Endothelial cell of umbilical vein (primary cell): ENCODE measurements at regions not wholly inside any gene's neighbourhood (a gene's known extent, or its start where the extent isn't known, plus 50 kb on each side); places are given as distances from the start of the nearest gene placed in this dataset.

Source experiments
- BruUV-seq: library from RNA; stranded (reverse); fragments of 400-500 nt; replicated peaks from 2 replicates; lab custom pipeline; 2021; lab: Mats Ljungman, UMichigan
- CTCF ChIA-PET: fragments of 300-600, 350-600 bp; sonication (Branson Sonifier 250); formaldehyde crosslinking; loops from one replicate; lab custom pipeline; 2021; ENCODE audit warnings: antibody characterized with exemption, inconsistent platforms; lab: Charles Lee
- POLR2A ChIA-PET: fragments of 300-600, 350-600 bp; sonication (Branson Sonifier 250); formaldehyde crosslinking; loops from one replicate; lab custom pipeline; 2021; ENCODE audit warnings: antibody characterized with exemption, inconsistent platforms; lab: Charles Lee
- DNase-seq: peaks from one replicate; pipeline ENCODE4 v3.0.0-alpha.2; 2011; ENCODE audit warnings: low read depth, low spot score
- FAIRE-seq: peaks from 2 replicates; lab custom pipeline; 2011; peaks lifted over from hg19 to GRCh38; lab: Jason Lieb, UNC
- H2AFZ ChIP-seq: 2 replicates; pipeline ENCODE4 v1.6.0; 2012; ENCODE audit warnings: low read depth, low read length, control low read depth, inconsistent platforms
- H3K27ac ChIP-seq: 2 replicates; pipeline ENCODE4 v1.5.1; 2011; ENCODE audit warnings: low read depth, mild to moderate bottlenecking, control low read depth, low read length, moderate library complexity; ENCODE audit not compliant: insufficient read depth
- H3K27me3 ChIP-seq, 2 experiments: 2 replicates each; pipeline versions ENCODE4 v1.6.0 to v1.6.1; 2011; ENCODE audit warnings: low read length in 2 of 2, mixed read lengths in 1 of 2; ENCODE audit not compliant: control insufficient read depth in 2 of 2, insufficient read depth in 2 of 2
- H3K36me3 ChIP-seq, 2 experiments: 2 replicates in 1 of 2; 3 replicates in 1 of 2; pipeline ENCODE4 v1.5.1; 2011; ENCODE audit warnings: low read length in 2 of 2, mild to moderate bottlenecking in 1 of 2, moderate library complexity in 1 of 2; ENCODE audit not compliant: control insufficient read depth in 2 of 2, insufficient read depth in 2 of 2; ENCODE audit errors: extremely low read depth in 1 of 2
- H3K4me1 ChIP-seq: 3 replicates; pipeline ENCODE4 v1.5.1; 2011; ENCODE audit warnings: mild to moderate bottlenecking, low read length; ENCODE audit not compliant: control insufficient read depth, insufficient read depth; ENCODE audit errors: extremely low read depth
- H3K4me2 ChIP-seq: 2 replicates; pipeline ENCODE4 v1.6.1; 2011; ENCODE audit warnings: low read length, control low read depth, mixed read lengths; ENCODE audit not compliant: insufficient read depth
- H3K4me3 ChIP-seq, 3 experiments: fragments of 200-600 bp in 1 of 3; sonication (generic), shearing (Covaris generic) in 1 of 3; replicated peaks in 1 of 3; 2 replicates each; pipeline ENCODE4 v1.5.1; 2011 to 2016; ENCODE audit warnings: control low read depth in 3 of 3, low read length in 3 of 3, mild to moderate bottlenecking in 2 of 3, inconsistent platforms in 1 of 3, low read depth in 1 of 3, moderate library complexity in 1 of 3; ENCODE audit not compliant: insufficient read depth in 1 of 3
- H3K79me2 ChIP-seq: 2 replicates; pipeline ENCODE4 v1.6.0; 2012; ENCODE audit warnings: low read length, inconsistent platforms; ENCODE audit not compliant: control insufficient read depth, insufficient read depth
- H3K9ac ChIP-seq: replicated peaks from 2 replicates; pipeline ENCODE3; 2011; ENCODE audit warnings: low read length, control low read depth; ENCODE audit not compliant: insufficient read depth; ENCODE audit errors: extremely low read depth
- H3K9me1 ChIP-seq: replicated peaks from 3 replicates; pipeline ENCODE4 v1.6.0; 2011; ENCODE audit warnings: mild to moderate bottlenecking, low read length; ENCODE audit not compliant: control insufficient read depth, insufficient read depth; ENCODE audit errors: extremely low read depth
- H3K9me3 ChIP-seq: replicated peaks from 2 replicates; pipeline ENCODE4 v1.5.1; 2012; ENCODE audit warnings: low read length, inconsistent platforms; ENCODE audit not compliant: control insufficient read depth, insufficient read depth
- H4K20me1 ChIP-seq: replicated peaks from 2 replicates; pipeline ENCODE3; 2011; ENCODE audit warnings: mild to moderate bottlenecking, low read length; ENCODE audit not compliant: control insufficient read depth, insufficient read depth; ENCODE audit errors: extremely low read depth
- EZH2 ChIP-seq: IDR thresholded peaks from 2 replicates; pipeline ENCODE4 v1.6.1; 2012; ENCODE audit warnings: borderline replicate concordance, low read depth, mild to moderate bottlenecking, moderate library complexity, low read length, inconsistent platforms; ENCODE audit not compliant: severe bottlenecking
- FOS ChIP-seq: IDR thresholded peaks from 2 replicates; pipeline ENCODE4 v1.6.1; 2011; ENCODE audit warnings: mild to moderate bottlenecking, low read length, moderate library complexity, borderline replicate concordance; ENCODE audit not compliant: insufficient read depth
- GATA2 ChIP-seq: IDR thresholded peaks from 2 replicates; pipeline ENCODE4 v1.7.0; 2011; ENCODE audit warnings: low read depth, mild to moderate bottlenecking, moderate library complexity, mixed read lengths, low read length; ENCODE audit not compliant: insufficient read length, insufficient read depth
- JUN ChIP-seq: IDR thresholded peaks from 2 replicates; pipeline ENCODE4 v1.6.1; 2011; ENCODE audit warnings: borderline replicate concordance, low read depth; ENCODE audit not compliant: insufficient read length, insufficient read depth
- MYC ChIP-seq: IDR thresholded peaks from one replicate; pipeline ENCODE4 v1.6.1; 2011; ENCODE audit warnings: mild to moderate bottlenecking, low read depth, low read length
- POLR2A ChIP-seq: IDR thresholded peaks from 2 replicates; pipeline ENCODE4 v1.6.1; 2012; ENCODE audit warnings: low read depth, mild to moderate bottlenecking, control low read depth, low read length
- POLR2AphosphoS5 ChIP-seq: IDR thresholded peaks from 2 replicates; pipeline ENCODE4 v1.6.1; 2012; ENCODE audit warnings: low read depth, mild to moderate bottlenecking, control low read depth, low read length, moderate library complexity; ENCODE audit not compliant: insufficient read depth
- dilution Hi-C: fragments of 300-500 bp; cut with MboI; formaldehyde crosslinking; loops from one replicate; pipeline ENCODE4 v1.15.0; 2019; ENCODE audit warnings: low sequenced_read_pairs; ENCODE audit not compliant: extremely low pct_ligation_motif_present
- intact Hi-C: fragments of 100-400 bp; cut with micrococcal nuclease; formaldehyde crosslinking; loops from one replicate; pipeline ENCODE4 v1.10.0; 2022
- TF ChIP-seq, protein P1 (sequence below), 2 donors: IDR thresholded peaks; 1 replicate in 1 of 2; 2 replicates in 1 of 2; pipeline ENCODE4 v1.5.1; 2011; ENCODE audit warnings: low read length in 2 of 2, mild to moderate bottlenecking in 2 of 2, moderate library complexity in 2 of 2, control low read depth in 1 of 2, inconsistent platforms in 1 of 2, low read depth in 1 of 2; ENCODE audit not compliant: insufficient read depth in 1 of 2; ENCODE audit errors: extremely low read depth in 1 of 2
- TF ChIP-seq, protein P2 (sequence below): IDR thresholded peaks from 2 replicates; pipeline ENCODE4 v1.6.1; 2011; ENCODE audit not compliant: insufficient read depth, insufficient read length

- BruUV-seq, result no TSS peak
- Histone ChIP-seq H3K9me1 (no peaks in the 10 kb centered on the region), H3K4me3 (no peak overlapping the region), H3K79me2 (no peaks in the 10 kb centered on the region), H3K4me2 (no peak overlapping the region), H3K27ac (no peak overlapping the region), H2AFZ (no peak overlapping the region), H4K20me1 (no peaks in the 10 kb centered on the region), H3K36me3 (no peaks in the 10 kb centered on the region), H3K9me3 (no peaks in the 10 kb centered on the region), H3K9ac (no peak overlapping the region), H3K4me1 (no peaks in the 10 kb centered on the region), H3K27me3 (peaks cover 2 to 12% of the 10 kb centered on the region in 2 experiments)
- intact Hi-C loops (loop anchor here (1.0 to 2.0 kb wide), 3 partner anchors 245 to 1772 kb away; no protein-coding TSS in a partner anchor), dilution Hi-C loops (no loop called here)
- CTCF ChIA-PET, result interaction anchor here (1.1 to 3.9 kb wide), 13 partner anchors 9 to 444 kb away, joined by 3 to 35 read pairs (median 4); no protein-coding TSS in a partner anchor
- DNase-seq (no peak), FAIRE-seq (no peak)
- POLR2A ChIA-PET, result no interaction called here
- TF ChIP-seq POLR2A (no peak), FOS (no peak), GATA2 (no peak), POLR2AphosphoS5 (no peak), JUN (no peak), EZH2 (no peak), MYC (no peak)
- TF ChIP-seq, protein P1, sequence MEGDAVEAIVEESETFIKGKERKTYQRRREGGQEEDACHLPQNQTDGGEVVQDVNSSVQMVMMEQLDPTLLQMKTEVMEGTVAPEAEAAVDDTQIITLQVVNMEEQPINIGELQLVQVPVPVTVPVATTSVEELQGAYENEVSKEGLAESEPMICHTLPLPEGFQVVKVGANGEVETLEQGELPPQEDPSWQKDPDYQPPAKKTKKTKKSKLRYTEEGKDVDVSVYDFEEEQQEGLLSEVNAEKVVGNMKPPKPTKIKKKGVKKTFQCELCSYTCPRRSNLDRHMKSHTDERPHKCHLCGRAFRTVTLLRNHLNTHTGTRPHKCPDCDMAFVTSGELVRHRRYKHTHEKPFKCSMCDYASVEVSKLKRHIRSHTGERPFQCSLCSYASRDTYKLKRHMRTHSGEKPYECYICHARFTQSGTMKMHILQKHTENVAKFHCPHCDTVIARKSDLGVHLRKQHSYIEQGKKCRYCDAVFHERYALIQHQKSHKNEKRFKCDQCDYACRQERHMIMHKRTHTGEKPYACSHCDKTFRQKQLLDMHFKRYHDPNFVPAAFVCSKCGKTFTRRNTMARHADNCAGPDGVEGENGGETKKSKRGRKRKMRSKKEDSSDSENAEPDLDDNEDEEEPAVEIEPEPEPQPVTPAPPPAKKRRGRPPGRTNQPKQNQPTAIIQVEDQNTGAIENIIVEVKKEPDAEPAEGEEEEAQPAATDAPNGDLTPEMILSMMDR (IDR thresholded peaks at IDR 0.05; ENCODE audit: extremely low read depth in 1 of 2, insufficient read depth in 1 of 2, low read depth in 1 of 2, low read length in 2 of 2), result no peak
- TF ChIP-seq, protein P2, sequence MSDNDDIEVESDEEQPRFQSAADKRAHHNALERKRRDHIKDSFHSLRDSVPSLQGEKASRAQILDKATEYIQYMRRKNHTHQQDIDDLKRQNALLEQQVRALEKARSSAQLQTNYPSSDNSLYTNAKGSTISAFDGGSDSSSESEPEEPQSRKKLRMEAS, result no peak
Measured at GRCh38 chr12:29072631-29073030, 76.4 kb upstream of the FAR2 start.
